HG02938 (cell line): ENCODE measurements at regions not wholly inside any gene's neighbourhood (a gene's known extent, or its start where the extent isn't known, plus 50 kb on each side); places are given as distances from the start of the nearest gene placed in this dataset.

Experiments used
- ATAC-seq: cut with Tn5 transposase; IDR thresholded peaks from one replicate; pipeline ENCODE4 v1.9.1; 2021; ENCODE audit warnings: mild to moderate bottlenecking, moderate library complexity; ENCODE audit not compliant: unreplicated experiment

DNA sequence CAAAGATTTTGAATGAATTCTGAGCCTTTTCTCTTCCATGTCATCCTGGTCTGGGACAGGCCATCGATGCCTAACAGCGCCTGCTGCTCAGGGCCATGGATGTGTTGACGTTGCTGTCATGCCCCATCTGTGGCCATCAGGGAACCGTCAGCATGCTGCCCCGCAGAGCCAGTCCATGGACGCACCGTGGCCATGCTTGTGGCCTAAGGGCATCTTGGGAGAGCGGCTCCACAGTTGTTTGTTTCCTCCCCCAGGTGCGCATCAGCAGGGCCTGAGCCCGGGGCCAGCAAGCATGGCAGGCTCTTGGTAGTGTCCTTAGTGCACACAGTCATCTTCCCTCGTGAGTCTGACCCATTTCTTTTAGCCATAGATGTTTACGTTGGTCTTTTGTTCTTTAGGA, 142.7 kb downstream of the VAPA start:
- no peak for ATAC-seq

DNA sequence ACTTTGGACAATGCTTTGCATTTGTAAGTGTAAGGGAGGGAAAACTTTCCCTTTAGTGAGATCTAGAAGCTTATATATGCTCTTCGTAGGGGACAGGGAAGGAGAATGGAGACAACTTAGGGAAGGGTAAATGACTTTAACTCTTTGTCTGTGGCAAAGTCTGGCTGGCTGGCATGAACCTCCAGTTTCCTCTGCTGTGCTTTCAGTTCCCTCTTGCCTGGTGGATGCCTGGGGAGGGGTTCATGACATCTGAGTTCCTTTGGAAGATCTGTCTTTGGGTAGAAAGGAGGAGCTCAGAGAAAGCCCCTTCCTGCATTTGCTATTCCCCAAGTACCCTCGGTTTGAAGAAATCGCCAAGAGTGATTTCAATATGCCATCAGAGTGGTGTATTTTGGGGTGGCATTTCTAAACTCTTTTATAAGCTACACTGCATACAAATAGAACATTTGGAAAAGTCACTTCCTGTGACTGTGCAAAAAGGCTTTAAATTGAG, 143.6 kb downstream of the VAPA start:
- ATAC-seq = no peak

DNA sequence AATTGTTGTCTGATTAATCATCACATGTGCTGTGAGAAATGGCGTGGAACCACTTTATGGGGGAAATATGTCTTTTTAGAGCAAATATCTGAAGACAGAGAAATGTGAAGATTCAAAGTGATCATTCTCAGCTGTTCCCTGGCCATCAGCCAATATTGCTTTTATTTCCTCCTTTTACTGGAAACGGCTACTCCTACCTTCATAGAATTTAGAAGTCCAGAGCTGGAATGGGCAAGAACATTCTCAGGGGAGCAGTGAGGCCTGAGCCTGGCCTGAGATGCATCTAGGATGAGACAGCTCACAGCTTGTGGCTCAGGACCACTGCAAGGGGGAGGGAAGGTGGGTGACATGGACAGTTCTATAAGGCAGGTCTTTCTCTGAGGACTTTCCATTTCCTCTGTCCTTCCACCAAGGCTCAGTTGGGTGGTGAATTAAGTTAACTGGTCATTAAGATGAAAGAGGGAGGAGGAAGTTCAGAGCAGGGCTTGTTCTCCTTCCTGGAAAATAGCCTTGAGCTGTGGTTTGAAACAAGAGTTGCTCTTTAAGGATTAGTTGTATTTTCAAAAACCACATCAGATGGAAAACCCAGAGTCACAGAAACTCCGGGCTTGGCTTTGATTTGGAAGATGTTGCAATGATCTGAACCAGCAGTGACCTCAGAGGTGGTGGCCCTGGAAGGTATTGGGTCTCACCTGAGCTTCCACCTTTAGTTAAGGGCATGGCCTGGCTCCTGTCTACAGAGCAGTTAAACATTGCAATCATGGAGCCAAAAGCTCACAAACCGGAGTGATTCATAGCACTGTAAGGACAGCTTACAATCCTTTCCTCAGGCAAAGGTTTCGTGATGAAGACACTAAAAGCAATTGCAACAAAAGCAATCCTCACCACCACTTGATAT, 144.3 kb downstream of the VAPA start:
- ATAC-seq = no peak

DNA sequence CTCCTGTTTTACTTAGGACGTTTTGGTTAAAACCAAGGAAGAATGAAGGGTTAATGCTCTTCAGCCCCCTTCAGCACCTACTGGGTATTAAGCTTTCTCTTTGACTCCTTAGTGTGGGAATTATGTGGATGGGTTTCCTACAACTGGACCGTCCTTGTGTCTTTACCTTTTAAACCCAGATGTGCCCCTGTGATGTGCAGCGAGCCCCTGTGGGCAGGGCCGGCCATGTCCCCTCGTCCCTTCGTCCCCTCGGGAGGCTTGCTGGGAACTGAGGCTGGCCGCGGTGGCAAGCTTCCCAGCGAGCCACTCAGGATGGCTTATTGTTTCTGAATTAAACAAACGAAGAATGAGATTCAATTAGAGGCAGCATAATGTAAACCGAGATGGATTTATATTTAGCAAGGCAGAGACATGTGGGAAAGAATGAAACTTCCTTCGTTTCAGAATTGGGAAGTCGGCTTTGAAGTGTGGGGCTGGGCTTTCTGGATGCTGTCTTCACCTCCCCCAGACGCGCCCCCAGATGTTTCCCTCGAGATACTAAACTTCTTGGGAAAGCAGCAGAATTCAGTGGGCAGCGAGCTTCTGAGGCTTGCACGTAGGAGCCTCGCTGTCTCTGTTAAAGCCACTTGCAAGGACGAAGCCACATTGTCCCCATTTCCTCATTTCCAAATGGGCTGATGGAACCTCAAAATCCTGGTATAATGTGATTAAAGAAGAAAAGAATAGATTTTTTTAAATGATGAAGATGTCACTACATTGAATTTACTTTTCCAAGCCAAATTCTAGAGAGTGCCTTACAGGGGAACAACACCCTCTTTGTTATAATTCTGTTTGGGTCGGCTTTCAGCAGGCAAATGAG, 146.0 kb downstream of the VAPA start:
- ATAC-seq = no peak

DNA sequence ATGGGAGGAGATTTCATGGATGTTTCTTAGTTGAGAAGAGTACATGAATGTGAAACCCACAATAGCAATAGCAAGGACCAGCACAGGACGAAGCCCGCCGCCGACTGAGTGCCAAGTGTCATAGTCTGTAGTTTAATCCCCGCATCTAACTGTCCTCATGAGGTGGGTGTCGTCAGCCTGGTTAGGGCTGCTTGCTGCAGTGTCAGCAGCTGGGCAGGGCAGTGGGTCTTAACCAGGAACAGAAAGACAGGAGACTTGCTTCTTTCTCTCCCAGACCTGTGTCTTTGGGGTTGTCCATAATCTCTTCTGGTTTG, 146.6 kb downstream of the VAPA start:
- ATAC-seq = no peak

DNA sequence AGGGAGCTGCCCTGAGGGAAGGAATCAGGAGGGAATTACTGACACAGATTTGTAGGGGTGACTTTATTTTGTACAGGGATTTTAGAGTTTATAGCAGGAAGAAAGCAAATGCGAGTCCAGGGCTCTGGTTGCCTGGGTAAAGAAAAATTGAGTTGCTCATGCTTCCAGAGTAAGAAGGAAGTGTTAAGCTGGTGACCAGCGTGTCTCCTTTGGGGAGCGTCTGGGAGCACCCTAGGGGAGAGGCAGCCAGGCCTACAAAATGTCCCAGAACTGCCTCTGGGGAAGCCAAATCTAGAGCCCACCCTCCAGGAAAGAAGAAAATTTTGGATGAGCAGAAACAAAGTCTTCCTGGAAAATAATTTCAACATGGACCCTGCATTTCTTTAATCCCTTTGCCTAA, 147.0 kb downstream of the VAPA start:
- no peak for ATAC-seq

DNA sequence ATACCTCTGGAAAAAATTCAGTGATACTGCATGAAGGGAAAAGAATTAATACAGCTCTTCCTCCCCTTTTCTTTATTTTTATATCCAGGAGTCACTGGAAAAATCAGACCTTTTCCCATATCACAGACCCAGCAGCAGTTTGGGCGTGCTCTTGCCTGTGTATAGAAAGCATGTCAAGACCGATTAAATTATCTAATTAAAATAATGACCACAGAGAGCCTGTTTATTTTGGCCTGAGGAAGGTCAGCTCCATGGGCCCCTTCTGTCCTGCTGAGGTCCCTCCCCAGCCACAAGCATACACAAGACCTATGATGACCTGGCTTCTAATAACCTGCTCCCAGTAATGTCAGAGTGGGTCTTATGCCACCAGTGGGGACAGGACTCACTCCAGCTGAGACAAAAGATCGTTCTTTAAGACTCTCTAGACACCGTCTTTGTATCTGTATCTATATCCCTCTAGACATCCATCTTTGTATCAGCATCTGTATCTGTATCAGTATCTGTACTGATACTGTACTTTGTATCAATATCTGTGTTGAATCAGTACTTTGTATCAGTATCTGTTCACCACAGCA, 147.8 kb downstream of the VAPA start:
- ATAC-seq = no peak

DNA sequence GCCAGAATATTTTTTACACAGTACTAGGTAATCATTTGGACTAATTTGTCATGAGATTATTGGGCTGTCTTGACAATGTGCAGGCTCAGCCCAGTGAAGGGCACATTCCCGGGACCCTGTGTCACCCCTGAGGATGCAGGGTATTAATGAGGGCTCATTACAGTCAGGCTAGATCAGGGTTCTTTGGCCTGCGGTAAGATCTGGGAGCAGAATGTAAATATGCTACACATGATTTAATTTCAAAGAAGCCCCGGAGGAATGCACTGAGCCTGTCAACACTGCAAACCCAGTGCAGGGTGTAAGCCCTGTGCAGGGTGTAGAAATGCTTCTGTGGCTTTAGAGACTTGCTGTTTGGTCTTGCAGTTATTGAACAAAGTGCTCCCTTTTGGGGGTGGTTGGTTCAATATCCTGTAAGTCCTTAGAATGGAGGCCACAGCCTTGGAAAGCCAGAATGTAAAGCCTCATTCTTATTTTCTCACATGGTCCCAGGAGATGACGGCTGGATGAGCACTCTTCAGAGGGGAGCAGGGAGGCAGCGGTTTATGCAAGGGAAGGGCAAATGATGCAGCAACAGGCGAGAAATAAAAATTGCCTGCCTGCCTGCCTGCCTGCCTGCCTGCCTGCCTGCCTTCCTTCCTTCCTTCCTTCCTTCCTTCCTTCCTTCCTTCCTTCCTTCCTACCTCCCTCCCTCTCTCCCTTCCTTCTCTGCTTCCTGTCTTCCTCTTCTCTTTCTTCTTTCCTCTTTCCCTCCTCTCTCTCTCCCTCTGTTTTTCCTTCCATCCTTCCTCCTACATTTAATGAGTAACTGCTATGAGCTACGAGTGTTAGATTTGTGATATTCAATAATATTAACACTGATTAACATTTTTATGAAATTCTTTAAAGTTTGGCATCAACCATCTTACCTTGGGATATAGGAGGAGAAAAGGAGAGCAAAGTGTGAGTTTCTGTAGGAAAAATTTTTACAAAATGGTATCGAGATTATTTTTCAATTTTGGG, 148.8 kb downstream of the VAPA start:
- ATAC-seq = no peak

DNA sequence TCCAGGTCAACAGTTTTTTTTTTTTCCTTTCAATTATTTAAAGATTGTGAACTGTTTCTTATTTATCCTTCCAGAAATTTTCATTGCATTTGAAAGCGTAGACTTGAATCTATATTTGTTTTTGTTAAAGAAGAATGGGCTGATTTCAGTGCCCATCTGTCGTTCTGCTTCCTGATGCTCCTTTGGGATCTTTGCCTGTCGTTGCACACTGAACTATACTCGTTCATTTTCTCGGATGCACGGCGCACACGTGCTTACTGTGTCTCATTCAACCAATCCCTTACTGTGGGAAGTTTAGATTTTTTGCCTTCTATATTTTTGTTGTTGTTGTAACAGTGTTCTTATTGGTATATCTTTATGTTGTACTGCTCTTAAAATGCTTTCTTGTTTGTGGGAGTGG, 149.7 kb downstream of the VAPA start:
- no peak for ATAC-seq

DNA sequence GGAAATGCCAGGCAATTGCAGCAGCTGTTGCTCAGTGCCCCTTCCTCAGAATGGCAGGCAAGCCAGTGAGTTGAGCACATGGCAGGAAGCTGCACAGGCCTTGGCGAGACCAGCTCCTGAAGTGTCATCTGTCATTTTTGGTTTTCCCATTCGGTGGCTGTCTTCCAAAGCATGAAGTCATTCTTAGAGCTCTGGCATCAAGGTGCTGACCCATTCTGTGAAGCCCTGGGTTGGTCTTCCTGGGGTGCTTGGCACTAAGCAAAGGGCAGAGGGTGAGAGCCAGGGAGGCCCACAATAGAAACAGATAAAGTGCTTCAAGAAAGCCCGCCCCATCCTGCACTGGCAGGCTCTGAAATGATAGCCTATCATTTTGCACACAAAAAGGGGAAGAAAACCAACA, 150.5 kb downstream of the VAPA start:
- ATAC-seq = no peak

DNA sequence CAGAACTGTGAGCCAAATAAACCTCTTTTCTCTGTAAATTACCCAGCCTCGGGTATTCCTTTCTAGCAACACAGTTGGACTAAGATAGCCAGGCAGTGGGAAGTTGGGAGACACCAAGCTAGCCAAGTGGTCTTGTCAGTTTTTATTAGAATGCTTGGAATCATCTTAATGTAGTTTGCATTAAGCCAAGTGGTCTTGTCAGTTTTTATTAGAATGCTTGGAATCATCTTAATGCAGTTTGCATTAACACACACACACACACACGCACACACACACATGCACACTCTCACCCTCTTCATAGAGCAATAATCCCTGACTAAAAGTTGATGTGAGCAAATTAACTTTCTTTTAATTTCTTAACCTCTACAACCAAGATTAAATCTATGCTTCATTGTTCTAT, 151.5 kb downstream of the VAPA start:
- no peak for ATAC-seq

DNA sequence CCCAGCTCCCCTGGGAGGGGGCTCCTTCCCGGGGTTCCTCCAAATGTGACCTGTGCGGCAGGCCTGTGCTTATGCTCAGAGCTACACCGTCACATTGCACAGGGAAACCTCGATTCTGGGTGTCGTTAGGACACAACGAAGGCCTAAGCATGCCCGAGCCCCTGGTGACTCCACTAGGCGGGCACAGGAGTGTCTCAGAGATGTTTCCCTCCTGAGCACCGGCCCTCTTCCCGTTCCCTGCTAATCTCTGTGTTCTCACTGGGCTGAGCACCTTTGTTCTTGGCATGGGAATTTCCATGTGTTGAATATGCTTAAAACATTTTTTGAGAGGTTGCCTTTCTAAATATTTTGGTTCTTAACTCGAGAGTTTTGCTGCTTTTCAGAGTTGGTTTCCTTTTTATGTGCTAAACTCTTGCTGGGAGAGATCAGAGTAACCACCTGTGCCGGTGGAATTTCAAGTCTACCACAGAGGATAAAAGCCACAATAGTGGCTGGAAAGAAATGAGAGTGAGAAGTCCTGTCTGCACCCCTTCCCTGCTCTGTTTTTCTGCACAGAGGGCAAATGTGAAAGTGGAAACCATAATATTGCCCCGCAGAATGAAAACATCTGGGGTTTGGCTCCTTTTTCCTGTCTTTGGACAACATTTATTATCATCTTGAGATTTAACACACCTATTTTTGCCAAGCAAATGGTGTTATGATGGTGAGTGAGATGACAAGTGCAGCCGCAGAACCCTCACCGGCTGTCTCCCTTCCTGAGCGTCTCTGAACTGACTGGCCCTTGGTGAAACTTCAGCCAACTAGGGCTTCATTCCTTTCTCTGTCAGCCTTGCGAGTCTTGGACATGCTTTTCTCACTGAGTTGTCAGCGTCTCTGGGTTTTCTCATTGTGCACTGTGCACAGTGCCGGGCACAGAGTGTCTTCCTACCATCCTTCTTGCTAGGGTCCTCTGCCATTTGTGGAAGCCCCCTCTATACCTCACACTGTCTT, 154.1 kb downstream of the VAPA start:
- no peak for ATAC-seq

DNA sequence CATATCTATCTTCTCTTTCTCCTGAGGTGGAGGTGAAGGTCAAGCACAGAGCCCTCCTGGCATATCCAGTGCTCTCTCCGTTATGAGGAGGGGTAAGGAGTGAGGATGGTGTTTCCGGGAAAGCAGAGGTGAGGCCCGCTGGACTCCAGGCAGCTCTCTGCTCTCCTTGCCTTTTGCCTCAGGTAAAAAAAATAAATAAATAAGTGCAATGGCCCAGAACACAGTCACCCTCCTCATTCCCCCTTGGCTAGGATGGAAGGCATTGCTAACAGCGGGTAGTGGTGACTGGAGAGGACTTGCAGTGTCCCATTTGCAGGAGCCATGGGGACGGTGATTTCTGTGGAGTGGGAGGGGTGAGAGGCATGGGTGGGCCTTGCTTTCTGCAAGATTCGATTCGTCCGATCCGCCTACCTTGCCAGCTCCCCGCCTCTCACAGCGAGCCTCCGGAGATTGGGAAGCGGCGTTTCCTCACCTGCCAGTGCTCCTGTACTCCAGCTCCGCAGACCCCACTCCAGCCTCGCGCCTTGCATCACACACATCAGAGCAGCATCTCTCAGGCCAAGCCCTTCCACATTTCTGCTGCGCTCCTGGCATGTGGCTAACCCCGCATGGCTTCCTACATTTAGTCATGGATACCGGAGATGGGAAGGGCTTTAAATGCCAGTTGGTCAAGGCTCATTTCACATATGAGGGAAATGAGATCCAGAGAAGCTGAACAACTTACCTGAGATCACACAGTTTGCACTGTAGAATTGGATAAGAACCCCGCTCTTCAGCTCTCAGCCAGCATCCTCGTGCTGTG, 155.2 kb downstream of the VAPA start:
- ATAC-seq = no peak

DNA sequence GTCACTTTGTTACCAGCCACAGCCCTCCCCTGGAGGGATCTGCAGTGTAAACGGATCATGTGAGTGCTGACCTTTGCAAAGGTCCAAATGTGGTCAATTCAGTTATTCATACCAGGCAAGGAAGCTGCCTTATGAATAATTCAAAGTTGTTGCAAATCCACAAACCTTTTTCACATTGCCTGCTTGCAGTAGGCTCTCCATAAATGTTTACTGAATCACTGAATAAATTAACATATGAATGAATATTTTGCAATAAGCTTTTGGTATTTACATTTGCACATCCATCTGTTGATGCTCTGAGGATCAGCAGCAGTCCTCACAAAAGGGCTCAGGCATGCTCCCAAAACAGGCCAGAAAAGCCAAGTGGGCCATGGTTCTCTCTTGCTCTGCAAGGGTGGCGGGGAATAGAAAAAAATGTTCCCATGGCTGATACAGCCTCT, 156.8 kb downstream of the VAPA start:
- no peak for ATAC-seq

DNA sequence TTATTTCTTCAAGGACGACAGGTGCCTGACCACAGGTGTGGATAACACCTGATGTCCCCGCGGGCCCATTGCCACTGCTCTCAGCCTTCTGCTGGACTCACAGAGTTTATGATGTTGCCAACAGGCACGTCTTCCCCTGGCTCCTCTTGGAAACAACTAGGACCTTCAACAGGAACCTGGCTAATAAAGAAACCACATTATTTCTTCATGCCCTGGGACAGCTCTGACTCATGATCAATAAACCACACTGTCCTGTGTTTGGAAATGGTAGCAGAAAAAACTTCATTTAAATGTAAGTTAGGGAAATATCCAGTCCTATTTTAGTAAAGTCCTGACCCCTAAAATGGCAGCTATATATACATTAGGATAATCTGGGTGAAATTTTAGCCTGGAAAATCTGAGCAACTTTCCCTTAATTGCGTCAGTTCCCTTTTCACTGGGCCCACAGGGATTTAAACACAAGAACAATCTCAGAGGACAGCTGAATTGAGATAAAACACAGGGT, 158.9 kb downstream of the VAPA start:
- ATAC-seq = no peak

DNA sequence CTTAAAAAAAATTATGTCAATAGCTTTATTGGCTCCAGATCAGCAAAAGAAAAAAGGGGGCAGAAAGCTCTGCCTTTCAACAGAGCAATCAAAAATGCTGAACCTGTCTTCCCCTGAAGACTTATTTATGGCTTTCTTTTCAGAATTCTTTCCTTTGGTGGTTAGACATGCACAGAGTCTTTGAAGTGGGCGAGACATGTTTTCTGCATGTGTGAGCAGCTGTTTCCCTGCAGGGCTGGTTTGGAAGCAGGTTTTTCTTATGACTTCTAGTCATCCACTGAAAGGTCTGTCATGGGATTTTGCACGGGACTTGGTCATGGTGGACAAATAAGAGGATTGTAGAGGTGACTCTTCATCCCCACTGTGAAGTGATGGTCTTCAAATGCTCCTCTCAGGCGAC, 160.3 kb downstream of the VAPA start:
- ATAC-seq = no peak

DNA sequence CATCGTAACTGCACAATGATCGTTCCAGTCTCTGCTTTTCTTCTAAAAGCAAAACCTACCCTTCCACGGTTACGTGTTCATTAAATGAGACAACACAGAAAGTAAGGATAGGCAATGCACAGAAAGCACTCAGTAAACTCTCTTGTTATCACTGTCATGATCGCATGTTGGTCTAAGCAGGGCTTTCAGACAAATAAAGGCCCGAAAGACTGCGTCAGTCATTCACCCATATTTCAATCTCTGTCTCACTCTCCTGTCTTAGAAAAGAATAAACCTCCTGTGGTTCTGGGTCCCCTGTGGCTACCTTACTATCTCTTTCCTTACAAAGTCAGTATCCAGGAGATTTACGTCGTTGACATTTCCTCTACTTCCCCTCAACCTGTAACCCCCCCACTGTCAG, 160.9 kb downstream of the VAPA start:
- no peak for ATAC-seq

DNA sequence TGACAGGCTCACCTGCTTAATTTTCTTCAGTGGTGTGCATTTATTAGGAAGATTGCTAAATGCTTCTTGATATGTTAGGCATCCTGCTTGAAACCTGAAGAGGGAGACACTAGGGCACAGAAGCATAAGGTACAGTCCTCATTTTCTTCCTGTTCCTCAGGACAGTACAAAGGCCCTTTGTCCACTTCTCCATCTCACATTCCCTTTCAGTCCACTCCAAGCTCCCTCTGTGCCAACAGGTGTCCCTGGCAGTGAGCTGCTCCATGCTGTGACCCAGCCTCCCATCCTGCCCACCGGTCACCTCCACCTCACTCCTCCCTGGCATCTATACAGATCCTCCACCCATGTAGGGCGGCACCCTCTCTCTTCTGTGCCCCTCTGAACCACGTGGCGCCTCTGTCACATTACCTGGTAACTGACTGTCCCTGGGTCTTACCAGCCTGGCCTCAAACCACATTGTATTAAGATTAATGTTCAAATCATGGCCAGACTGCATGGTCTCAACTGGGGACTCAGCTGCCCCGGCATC, 162.8 kb downstream of the VAPA start:
- ATAC-seq = no peak
